DOHH2 (cell line): ENCODE measurements at regions not wholly inside any gene's neighbourhood (a gene's known extent, or its start where the extent isn't known, plus 50 kb on each side); places are given as distances from the start of the nearest gene placed in this dataset.

Source experiments
- H3F3A ChIP-seq: fragments of 200-600 bp; sonication (generic), shearing (Covaris generic); 2 replicates; pipeline ENCODE4 v1.6.0; 2016; ENCODE audit warnings: antibody characterized with exemption, mild to moderate bottlenecking; ENCODE audit not compliant: control insufficient read depth, insufficient read depth
- H3K27ac ChIP-seq: fragments of 200-600 bp; sonication (generic); 2 replicates; pipeline ENCODE4 v1.5.1; 2014; ENCODE audit warnings: low read depth, mild to moderate bottlenecking, low read length, moderate library complexity
- H3K27me3 ChIP-seq: fragments of 200-600 bp; sonication (generic); 2 replicates; pipeline ENCODE4 v1.6.1; 2014; ENCODE audit warnings: mild to moderate bottlenecking, low read length, mixed read lengths; ENCODE audit not compliant: control insufficient read depth
- H3K36me3 ChIP-seq: fragments of 200-600 bp; sonication (generic); 2 replicates; pipeline ENCODE4 v1.6.1; 2014; ENCODE audit warnings: mild to moderate bottlenecking, low read length, moderate library complexity, mixed read lengths; ENCODE audit not compliant: control insufficient read depth
- H3K4me1 ChIP-seq: fragments of 200-600 bp; sonication (generic); 2 replicates; pipeline ENCODE4 v1.6.1; 2014; ENCODE audit warnings: mild to moderate bottlenecking, low read length, mixed read lengths; ENCODE audit not compliant: control insufficient read depth
- H3K4me2 ChIP-seq: fragments of 200-600 bp; sonication (generic); 2 replicates; pipeline ENCODE4 v1.6.0; 2014; ENCODE audit warnings: mild to moderate bottlenecking, low read length, moderate library complexity
- H3K4me3 ChIP-seq: fragments of 200-600 bp; sonication (generic); 2 replicates; pipeline ENCODE4 v1.5.1; 2014; ENCODE audit warnings: mild to moderate bottlenecking, low read length, mixed read lengths
- H3K79me2 ChIP-seq: fragments of 200-600 bp; sonication (generic); 2 replicates; pipeline ENCODE4 v1.6.1; 2014; ENCODE audit warnings: mild to moderate bottlenecking, low read length, mixed read lengths; ENCODE audit not compliant: control insufficient read depth
- H3K9me2 ChIP-seq: fragments of 200-600 bp; sonication (generic); replicated peaks from 2 replicates; pipeline ENCODE4 v1.6.1; 2014; ENCODE audit warnings: mild to moderate bottlenecking, low read length, mixed read lengths; ENCODE audit not compliant: control insufficient read depth
- H3K9me3 ChIP-seq: fragments of 200-600 bp; sonication (generic); 2 replicates; pipeline ENCODE4 v1.6.1; 2014; ENCODE audit warnings: antibody characterized with exemption, low read length, mixed read lengths; ENCODE audit not compliant: control insufficient read depth, insufficient read depth
- H4K20me1 ChIP-seq: fragments of 200-600 bp; sonication (generic); 2 replicates; pipeline ENCODE4 v1.6.0; 2014; ENCODE audit warnings: low read depth, mild to moderate bottlenecking, antibody characterized with exemption, low read length, moderate library complexity; ENCODE audit not compliant: control insufficient read depth, insufficient read depth
- CTCF ChIP-seq: fragments of 200-600 bp; sonication (generic); IDR thresholded peaks from one replicate; pipeline ENCODE4 v1.5.1; 2014; ENCODE audit warnings: antibody characterized with exemption, mild to moderate bottlenecking, low read depth, low read length; ENCODE audit not compliant: poor library complexity, severe bottlenecking
- EZH2phosphoT487 ChIP-seq: fragments of 200-600 bp; sonication (generic); IDR thresholded peaks from 2 replicates; pipeline ENCODE4 v1.6.1; 2017; ENCODE audit warnings: borderline replicate concordance, mild to moderate bottlenecking, antibody characterized with exemption, low read length, moderate library complexity, mixed read lengths

GRCh38 chr14:83473416-83474235 is 1940.0 kb upstream of the SEL1L start:
- H3K4me1 ChIP-seq: no peaks in the 10 kb centered on the region
- no peak overlapping the region for H3K4me3 ChIP-seq
- no peak overlapping the region for H3K4me2 ChIP-seq
- no peaks in the 10 kb centered on the region for H3F3A ChIP-seq
- no peaks in the 10 kb centered on the region for H3K9me3 ChIP-seq
- no peaks in the 10 kb centered on the region for H3K9me2 ChIP-seq
- H4K20me1 ChIP-seq: no peaks in the 10 kb centered on the region
- H3K27me3 ChIP-seq: no peaks in the 10 kb centered on the region
- H3K36me3 ChIP-seq: no peaks in the 10 kb centered on the region
- TF ChIP-seq EZH2phosphoT487 (no peak), CTCF (no peak)
- H3K79me2 ChIP-seq: no peaks in the 10 kb centered on the region
- no peak overlapping the region for H3K27ac ChIP-seq

- Histone ChIP-seq H3K27ac (no peak overlapping the region), H3K9me3 (no peaks in the 10 kb centered on the region), H3K4me1 (no peaks in the 10 kb centered on the region), H3K36me3 (no peaks in the 10 kb centered on the region), H3F3A (no peaks in the 10 kb centered on the region), H3K4me2 (no peak overlapping the region), H3K27me3 (no peaks in the 10 kb centered on the region), H4K20me1 (no peaks in the 10 kb centered on the region), H3K79me2 (no peaks in the 10 kb centered on the region), H3K4me3 (no peak overlapping the region), H3K9me2 (no peaks in the 10 kb centered on the region)
- no peak for TF ChIP-seq CTCF
- TF ChIP-seq EZH2phosphoT487: no peak
Observed at GRCh38 chr14:83478741-83479140, 1945.1 kb upstream of the SEL1L start.

- no peaks in the 10 kb centered on the region for H3K79me2 ChIP-seq
- H3K9me3 ChIP-seq: no peaks in the 10 kb centered on the region
- TF ChIP-seq CTCF (no peak), EZH2phosphoT487 (no peak)
- H4K20me1 ChIP-seq: no peaks in the 10 kb centered on the region
- H3K27me3 ChIP-seq: no peaks in the 10 kb centered on the region
- H3K4me2 ChIP-seq: no peak overlapping the region
- no peaks in the 10 kb centered on the region for H3K9me2 ChIP-seq
- H3K4me1 ChIP-seq: no peaks in the 10 kb centered on the region
- H3K4me3 ChIP-seq: no peak overlapping the region
- H3F3A ChIP-seq: no peaks in the 10 kb centered on the region
- no peak overlapping the region for H3K27ac ChIP-seq
- no peaks in the 10 kb centered on the region for H3K36me3 ChIP-seq
Observed at GRCh38 chr14:83483063-83483462, 1949.4 kb upstream of the SEL1L start.
